ENCODE measurements at regions not wholly inside any gene's neighbourhood (a gene's known extent, or its start where the extent isn't known, plus 50 kb on each side); places are given as distances from the start of the nearest gene placed in this dataset.

GRCh38 chr9:108070861-108071260 is 581.3 kb upstream of the KLF4 start:
- TF ChIP-seq KLF10 (tag by site-specific recombination; IDR thresholded peaks at IDR 0.05): no peak
- TF ChIP-seq, protein P1, sequence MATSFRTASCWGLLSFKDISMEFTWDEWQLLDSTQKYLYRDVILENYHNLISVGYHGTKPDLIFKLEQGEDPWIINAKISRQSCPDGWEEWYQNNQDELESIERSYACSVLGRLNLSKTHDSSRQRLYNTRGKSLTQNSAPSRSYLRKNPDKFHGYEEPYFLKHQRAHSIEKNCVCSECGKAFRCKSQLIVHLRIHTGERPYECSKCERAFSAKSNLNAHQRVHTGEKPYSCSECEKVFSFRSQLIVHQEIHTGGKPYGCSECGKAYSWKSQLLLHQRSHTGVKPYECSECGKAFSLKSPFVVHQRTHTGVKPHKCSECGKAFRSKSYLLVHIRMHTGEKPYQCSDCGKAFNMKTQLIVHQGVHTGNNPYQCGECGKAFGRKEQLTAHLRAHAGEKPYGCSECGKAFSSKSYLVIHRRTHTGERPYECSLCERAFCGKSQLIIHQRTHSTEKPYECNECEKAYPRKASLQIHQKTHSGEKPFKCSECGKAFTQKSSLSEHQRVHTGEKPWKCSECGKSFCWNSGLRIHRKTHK (tag by site-specific recombination; IDR thresholded peaks at IDR 0.05): no peak
- no peak for TF ChIP-seq ZNF10 (tag by site-specific recombination; IDR thresholded peaks at IDR 0.05)
- TF ChIP-seq ZNF692 (tag by site-specific recombination; IDR thresholded peaks at IDR 0.05): no peak
- TF ChIP-seq ZNF704 (tag by site-specific recombination; IDR thresholded peaks at IDR 0.05): no peak
- TF ChIP-seq, protein P2, sequence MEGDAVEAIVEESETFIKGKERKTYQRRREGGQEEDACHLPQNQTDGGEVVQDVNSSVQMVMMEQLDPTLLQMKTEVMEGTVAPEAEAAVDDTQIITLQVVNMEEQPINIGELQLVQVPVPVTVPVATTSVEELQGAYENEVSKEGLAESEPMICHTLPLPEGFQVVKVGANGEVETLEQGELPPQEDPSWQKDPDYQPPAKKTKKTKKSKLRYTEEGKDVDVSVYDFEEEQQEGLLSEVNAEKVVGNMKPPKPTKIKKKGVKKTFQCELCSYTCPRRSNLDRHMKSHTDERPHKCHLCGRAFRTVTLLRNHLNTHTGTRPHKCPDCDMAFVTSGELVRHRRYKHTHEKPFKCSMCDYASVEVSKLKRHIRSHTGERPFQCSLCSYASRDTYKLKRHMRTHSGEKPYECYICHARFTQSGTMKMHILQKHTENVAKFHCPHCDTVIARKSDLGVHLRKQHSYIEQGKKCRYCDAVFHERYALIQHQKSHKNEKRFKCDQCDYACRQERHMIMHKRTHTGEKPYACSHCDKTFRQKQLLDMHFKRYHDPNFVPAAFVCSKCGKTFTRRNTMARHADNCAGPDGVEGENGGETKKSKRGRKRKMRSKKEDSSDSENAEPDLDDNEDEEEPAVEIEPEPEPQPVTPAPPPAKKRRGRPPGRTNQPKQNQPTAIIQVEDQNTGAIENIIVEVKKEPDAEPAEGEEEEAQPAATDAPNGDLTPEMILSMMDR (tag by site-specific recombination; IDR thresholded peaks at IDR 0.05): no peak
- no peak for TF ChIP-seq ZNF221 (tag by site-specific recombination; IDR thresholded peaks at IDR 0.05; ENCODE audit: borderline replicate concordance)
- TF ChIP-seq ZEB2 (tag by site-specific recombination; IDR thresholded peaks at IDR 0.05): no peak
- no peak for TF ChIP-seq ZNF274 (IDR thresholded peaks at IDR 0.05; ENCODE audit: low read length)
- TF ChIP-seq ZNF274 (tag by site-specific recombination; IDR thresholded peaks at IDR 0.05; ENCODE audit: borderline replicate concordance): no peak
- TF ChIP-seq, protein P3, sequence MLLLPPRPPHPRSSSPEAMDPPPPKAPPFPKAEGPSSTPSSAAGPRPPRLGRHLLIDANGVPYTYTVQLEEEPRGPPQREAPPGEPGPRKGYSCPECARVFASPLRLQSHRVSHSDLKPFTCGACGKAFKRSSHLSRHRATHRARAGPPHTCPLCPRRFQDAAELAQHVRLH (tag by site-specific recombination; IDR thresholded peaks at IDR 0.05): no peak
- no peak for TF ChIP-seq ZBTB7A (tag by site-specific recombination; IDR thresholded peaks at IDR 0.05; ENCODE audit: low read depth)
